H4 (cell line): ENCODE measurements at regions not wholly inside any gene's neighbourhood (a gene's known extent, or its start where the extent isn't known, plus 50 kb on each side); places are given as distances from the start of the nearest gene placed in this dataset.

ENCODE experiments used
- DNase-seq: peaks from one replicate; pipeline ENCODE4 v3.0.0-alpha.2; 2015; ENCODE audit warnings: low spot score

DNA sequence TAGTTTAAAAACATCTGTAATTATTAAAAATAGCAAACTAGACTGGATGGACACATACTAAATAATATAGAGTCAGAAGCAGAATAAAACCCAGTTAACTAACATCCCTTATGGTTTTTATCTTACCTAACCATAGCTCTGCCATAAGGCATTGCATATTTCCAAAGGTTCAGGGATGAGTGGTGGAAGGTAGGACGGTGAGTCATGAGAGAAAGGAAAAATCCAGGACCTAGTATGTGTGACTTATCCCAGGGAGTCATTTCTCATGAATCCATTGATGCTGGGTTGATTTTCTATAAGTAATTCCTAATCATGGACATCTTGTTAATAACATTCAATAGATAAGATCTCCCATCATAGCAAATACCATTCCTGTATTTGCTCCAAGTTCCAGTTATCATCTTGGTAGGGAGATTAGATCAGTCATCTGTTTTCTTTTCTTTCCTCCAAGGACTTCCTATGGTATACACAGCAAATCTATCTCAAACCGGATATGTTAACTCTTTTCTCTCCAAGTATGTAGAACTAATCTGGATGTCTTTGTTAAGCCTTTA is 490.7 kb upstream of the B3GALT2 start:
- no peak for DNase-seq

DNA sequence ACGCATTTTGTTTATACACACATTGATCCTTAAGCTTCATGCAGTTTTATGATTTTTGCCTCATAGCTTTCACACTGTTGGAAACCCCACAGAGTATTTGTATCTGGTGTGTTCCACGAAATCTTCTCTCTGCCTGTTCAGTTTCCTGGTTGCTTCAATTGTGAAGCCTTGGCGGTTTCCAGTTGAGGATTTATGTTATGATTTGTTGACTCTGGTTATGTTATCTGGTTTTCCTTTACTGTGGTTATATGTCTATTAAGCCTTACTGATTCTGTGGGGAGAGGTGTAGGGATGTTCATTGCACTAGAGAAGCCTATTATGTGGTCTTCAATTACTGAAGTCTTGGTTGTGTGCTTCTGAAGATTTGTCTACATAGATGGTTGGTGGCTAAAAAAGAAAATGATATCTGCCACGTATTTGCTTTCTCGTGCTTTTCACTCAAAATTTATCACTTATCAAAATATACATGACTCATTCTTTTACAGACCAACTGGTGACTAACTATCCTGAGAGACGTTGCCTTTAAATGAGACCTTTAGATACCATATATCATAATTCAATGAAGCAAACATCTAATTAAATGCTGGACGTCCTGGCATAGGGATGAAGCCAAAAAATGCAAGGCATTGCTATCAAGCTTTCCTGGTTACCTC is 488.0 kb upstream of the B3GALT2 start:
- DNase-seq = no peak

DNA sequence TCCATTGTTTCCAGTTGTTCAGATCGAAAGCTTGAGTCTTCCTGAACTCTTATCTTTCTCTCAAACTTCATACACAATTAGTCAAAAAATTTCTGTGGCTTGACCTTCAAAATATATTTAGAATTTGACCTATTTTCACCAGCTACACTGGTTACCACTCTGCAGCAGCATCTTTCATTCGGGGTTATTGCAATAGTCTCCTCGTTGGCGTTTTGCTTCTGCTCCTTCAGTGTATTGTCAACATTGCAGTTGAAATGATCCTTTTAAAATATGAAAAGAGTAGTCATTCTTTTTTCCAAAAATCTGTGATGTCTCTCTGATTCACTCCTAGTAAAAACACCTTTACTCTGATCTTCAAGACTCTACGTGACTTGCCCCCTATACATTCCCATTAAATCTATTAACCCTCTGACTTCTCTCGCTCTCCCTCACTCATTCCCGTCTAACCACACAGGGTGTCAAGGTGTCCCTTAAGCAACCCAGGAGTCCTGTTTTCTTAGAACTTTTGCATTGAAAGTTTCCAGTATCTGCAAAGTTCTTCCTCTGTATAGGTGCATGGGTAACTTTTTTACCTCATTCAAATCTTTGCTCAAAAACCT is 480.2 kb upstream of the B3GALT2 start:
- DNase-seq = no peak

- no peak for DNase-seq
Measured at GRCh38 chr1:193663965-193664364, 477.6 kb upstream of the B3GALT2 start.

DNA sequence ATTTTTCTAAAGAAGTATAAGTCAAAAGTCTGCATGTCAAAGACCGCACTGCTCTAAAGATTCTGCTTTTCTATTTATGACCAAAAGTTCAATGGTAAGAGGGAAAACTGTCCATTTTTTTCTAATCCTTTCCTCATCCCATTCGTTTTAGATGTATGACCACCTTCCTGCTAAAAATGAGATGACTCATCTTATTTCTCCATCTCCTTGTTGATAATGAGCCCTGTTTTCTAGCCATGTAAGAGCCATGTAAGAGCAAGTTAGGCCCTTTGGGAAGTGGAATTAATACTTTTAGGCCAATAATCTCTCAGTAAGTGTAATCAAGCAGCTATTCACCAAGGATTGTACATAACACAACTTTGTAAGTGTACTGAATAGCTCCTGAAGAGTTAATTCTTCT is 475.6 kb upstream of the B3GALT2 start:
- peak; percentile 9 for DNase-seq

GRCh38 chr1:193661385-193661784 is 475.0 kb upstream of the B3GALT2 start:
- DNase-seq = no peak

- DNase-seq = no peak
Measured at GRCh38 chr1:193660428-193660827, 474.0 kb upstream of the B3GALT2 start.

DNA sequence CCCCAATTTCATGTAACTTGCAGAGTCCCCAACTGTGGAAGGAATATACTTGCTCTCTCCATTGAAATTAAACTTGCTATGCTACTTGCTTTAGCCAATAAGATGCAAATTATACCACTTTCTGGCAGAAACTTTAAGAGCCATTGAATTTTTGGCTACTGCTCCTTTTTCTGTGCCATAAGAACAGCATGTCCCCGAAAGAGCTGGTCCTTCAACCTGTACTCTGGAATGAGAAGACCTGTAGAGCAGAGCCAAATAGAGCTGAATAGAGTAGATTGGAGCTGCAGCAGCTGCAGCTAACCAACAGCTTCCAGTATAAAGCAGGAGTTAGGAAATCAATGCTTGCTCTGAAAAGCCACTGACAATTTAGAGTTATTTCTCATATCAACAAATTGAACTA is 472.3 kb upstream of the B3GALT2 start:
- DNase-seq = no peak

- no peak for DNase-seq
Measured at GRCh38 chr1:193658081-193658480, 471.7 kb upstream of the B3GALT2 start.

GRCh38 chr1:193657552-193657951 is 471.1 kb upstream of the B3GALT2 start:
- DNase-seq = no peak

- DNase-seq = no peak
Measured at GRCh38 chr1:193656841-193657240, 470.4 kb upstream of the B3GALT2 start.

DNA sequence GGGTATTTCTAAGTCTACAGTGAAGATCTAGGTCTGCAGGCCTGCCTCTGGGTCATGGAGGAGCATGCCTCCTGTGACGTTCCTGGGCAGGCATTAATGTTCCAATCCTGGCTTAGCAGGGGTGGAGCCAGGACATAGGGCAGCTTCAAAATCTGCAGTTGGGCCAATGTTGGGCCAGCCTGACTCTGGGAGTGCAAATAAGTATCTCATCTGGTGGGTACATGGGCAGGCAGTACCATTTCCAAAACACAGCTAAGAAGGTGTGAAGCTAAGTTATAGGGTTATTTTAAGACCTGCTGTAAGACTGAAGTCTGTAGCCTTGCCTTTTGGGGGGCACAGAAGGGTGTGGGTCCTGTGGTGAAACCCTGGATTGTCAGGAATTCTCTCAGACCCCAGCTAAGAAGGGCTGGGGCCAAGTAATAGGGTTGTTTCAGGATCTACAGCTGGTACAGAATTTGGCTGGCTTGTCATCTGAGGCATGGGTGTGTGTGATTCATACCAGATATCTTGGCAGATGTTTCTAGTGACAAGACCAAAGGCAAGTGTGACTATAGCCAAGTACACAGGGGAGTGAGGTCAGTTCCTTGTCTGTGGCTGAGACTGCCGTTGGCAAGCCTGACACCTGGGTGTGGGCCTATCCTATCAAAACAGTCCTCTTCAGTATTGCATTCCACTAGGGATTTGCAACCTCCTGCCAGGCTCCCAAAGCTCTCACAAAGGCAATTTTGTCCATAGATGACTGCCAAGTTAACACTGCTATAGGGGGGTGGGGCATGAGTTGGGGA is 468.7 kb upstream of the B3GALT2 start:
- DNase-seq = peak; percentile 11

GRCh38 chr1:193649587-193649986 is 463.2 kb upstream of the B3GALT2 start:
- no peak for DNase-seq

DNA sequence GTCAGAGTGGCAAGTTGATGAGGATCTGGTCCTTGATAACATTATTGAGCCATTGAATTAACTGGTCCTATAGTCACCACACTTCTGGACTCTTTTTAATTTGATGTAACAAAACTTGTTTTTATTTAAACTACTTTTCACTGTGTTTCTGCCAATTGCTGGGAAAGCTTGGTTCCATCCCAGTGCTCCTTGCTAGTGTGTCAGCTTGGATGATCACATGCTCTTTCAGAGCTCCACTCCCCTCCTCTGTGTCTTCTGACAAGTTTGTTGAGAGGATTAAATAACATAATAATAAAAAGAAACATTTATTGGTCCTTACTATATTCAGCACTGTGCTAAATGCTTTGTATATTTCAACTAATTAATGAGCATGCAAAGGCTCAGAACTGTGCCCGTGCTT is 448.5 kb upstream of the B3GALT2 start:
- no peak for DNase-seq

DNA sequence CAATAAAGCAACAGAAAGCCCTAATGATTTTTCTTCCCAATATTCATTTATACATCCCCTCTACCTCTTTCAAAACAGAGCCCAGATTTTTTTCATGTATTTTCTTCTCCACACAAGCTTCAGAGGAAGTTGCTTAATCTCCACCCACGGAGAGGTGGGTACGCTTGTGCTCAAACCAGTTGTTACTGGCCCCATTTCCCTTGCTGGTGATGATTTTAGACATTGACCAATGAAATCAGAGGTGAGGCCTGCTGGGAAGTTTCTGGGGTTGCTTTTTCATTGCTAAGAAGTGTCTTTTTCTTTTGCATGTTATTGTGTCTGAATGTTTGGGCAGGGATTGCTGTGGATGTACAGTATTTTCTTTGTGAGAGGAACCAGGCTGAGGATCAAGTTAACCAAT is 448.1 kb upstream of the B3GALT2 start:
- peak; percentile 11 for DNase-seq

- DNase-seq = no peak
Measured at GRCh38 chr1:193633991-193634390, 447.6 kb upstream of the B3GALT2 start.

- DNase-seq = no peak
Measured at GRCh38 chr1:193633093-193633492, 446.7 kb upstream of the B3GALT2 start.

DNA sequence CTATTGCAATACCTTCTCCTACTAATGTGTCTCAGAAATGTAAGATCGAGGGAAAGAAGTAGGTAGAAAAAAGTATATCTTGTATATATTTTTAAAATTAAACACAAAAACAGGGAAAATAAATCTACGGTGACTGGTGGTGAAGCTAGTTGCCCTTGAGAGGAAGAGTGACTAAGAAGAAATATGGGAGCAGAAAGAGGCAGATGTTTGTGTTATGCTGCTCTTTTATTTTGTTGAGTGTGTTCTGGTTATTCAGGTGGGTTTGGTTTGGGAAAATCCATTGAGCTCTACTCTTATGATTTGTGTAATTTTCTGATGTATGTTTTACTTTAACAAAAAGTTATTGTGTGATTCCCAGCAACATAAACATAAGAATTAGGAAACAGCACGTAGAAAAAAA is 444.9 kb upstream of the B3GALT2 start:
- no peak for DNase-seq

DNA sequence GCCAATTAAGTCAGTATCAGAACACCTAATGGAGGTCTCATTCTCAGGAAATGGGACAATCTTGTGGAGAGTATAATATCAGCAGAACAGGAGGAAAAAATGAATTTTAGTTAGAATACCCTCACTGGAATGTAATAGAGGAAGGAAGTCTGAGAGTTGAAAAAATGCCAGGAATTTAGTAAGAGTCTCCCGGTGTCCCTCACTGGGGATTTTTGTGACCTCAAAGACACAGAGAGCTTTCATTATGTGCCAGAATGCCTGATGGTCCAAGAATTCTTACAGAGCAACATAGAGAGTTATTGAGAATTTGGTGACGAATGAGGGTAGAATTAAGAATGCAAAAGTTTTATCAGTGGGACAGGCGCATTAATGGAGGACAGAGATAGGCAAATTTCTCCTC is 443.5 kb upstream of the B3GALT2 start:
- DNase-seq = no peak

DNA sequence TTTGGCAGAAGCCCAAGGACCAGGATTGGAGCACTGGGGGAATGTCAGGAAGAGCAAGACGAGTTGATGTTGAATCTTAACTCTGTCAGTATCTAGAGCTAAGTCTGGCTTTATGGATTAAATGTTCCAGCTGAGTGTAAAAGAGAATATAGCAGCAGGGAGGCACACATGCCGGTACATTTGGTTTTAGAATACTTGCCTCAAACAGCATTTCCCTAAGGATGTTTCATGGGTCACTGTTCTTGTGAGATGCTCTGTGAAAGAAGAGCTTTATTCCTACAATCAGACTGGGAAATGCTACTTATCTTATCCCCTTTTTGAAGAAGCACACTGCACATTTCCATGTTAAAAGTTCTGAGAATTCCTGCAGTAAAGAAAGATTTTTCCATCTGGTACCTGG is 440.3 kb upstream of the B3GALT2 start:
- no peak for DNase-seq

GRCh38 chr1:193625255-193625654 is 438.8 kb upstream of the B3GALT2 start:
- peak; percentile 10 for DNase-seq

GRCh38 chr1:193619911-193620310 is 433.5 kb upstream of the B3GALT2 start:
- no peak for DNase-seq

- DNase-seq = peak; percentile 61
Measured at GRCh38 chr1:193614817-193615216, 428.4 kb upstream of the B3GALT2 start.
